H1 (cell line): ENCODE measurements at regions not wholly inside any gene's neighbourhood (a gene's known extent, or its start where the extent isn't known, plus 50 kb on each side); places are given as distances from the start of the nearest gene placed in this dataset.

Source experiments
- CTCF ChIA-PET: fragments of 300-600 bp; sonication (Branson Sonifier 250); formaldehyde crosslinking; loops from one replicate; lab custom pipeline; 2021; ENCODE audit not compliant: partially characterized antibody; lab: Charles Lee
- POLR2A ChIA-PET: fragments of 300-600 bp; sonication (Branson Sonifier 250); formaldehyde crosslinking; loops from one replicate; lab custom pipeline; 2021; ENCODE audit warnings: inconsistent platforms; ENCODE audit not compliant: partially characterized antibody; lab: Charles Lee
- DNase-seq, 2 experiments: peaks; one replicate each; pipeline versions ENCODE4 v3.0.0 to v3.0.0-alpha.2; 2010 to 2022; ENCODE audit warnings: low spot score in 2 of 2, low read depth in 1 of 2, mixed read lengths in 1 of 2
- FAIRE-seq: peaks from 2 replicates; lab custom pipeline; 2011; peaks lifted over from hg19 to GRCh38; lab: Jason Lieb, UNC
- H2AFZ ChIP-seq: 2 replicates; pipeline ENCODE4 v1.8.1; 2012; ENCODE audit warnings: low read length, inconsistent platforms
- H2AK5ac ChIP-seq: 2 replicates; pipeline ENCODE4 v1.6.1; 2013; ENCODE audit warnings: low read depth, low read length
- H2BK120ac ChIP-seq: replicated peaks from 2 replicates; pipeline ENCODE3; 2013; ENCODE audit warnings: low read depth, low read length, inconsistent platforms
- H2BK12ac ChIP-seq: 2 replicates; pipeline ENCODE4 v1.6.1; 2013; ENCODE audit warnings: low read depth, low read length
- H2BK15ac ChIP-seq: 2 replicates; pipeline ENCODE4 v1.6.1; 2013; ENCODE audit warnings: low read length
- H2BK20ac ChIP-seq: 2 replicates; pipeline ENCODE4 v1.6.1; 2013; ENCODE audit warnings: low read length
- H2BK5ac ChIP-seq: 2 replicates; pipeline ENCODE4 v1.6.1; 2013; ENCODE audit warnings: low read depth, low read length
- H3K14ac ChIP-seq: 2 replicates; pipeline ENCODE4 v1.6.1; 2013; ENCODE audit warnings: inconsistent platforms; ENCODE audit not compliant: insufficient read length
- H3K18ac ChIP-seq: 2 replicates; pipeline ENCODE4 v1.6.1; 2013; ENCODE audit warnings: low read length; ENCODE audit errors: extremely low read depth
- H3K23ac ChIP-seq: 2 replicates; pipeline ENCODE4 v1.6.1; 2013; ENCODE audit warnings: inconsistent platforms; ENCODE audit not compliant: insufficient read length
- H3K23me2 ChIP-seq: 2 replicates; pipeline ENCODE4 v1.6.1; 2013; ENCODE audit warnings: low read depth, low read length
- H3K27ac ChIP-seq: 2 replicates; pipeline ENCODE4 v1.6.1; 2011; ENCODE audit warnings: low read depth, low read length, inconsistent platforms
- H3K27me3 ChIP-seq, 4 experiments: replicated peaks in 1 of 4; 1 replicate in 1 of 4; 2 replicates in 3 of 4; pipeline versions ENCODE4 v1.6.1 to v1.8.1; 2011 to 2013; ENCODE audit warnings: low read length in 3 of 4, mild to moderate bottlenecking in 3 of 4, inconsistent platforms in 2 of 4, mixed read lengths in 2 of 4, moderate library complexity in 1 of 4; ENCODE audit not compliant: control insufficient read depth in 3 of 4, insufficient read depth in 3 of 4; ENCODE audit errors: extremely low read depth in 1 of 4
- H3K36me3 ChIP-seq, 4 experiments: 2 replicates each; pipeline versions ENCODE4 v1.6.1 to v1.8.1; 2011 to 2013; ENCODE audit warnings: mild to moderate bottlenecking in 4 of 4, low read length in 3 of 4, moderate library complexity in 2 of 4, control low read depth in 1 of 4, inconsistent platforms in 1 of 4; ENCODE audit not compliant: insufficient read depth in 4 of 4, control insufficient read depth in 2 of 4
- H3K4ac ChIP-seq: replicated peaks from 2 replicates; pipeline ENCODE3; 2013; ENCODE audit warnings: low read length, low read depth, mixed read lengths, inconsistent platforms; ENCODE audit not compliant: insufficient read length
- H3K4me1 ChIP-seq, 4 experiments: replicated peaks in 1 of 4; 1 replicate in 1 of 4; 2 replicates in 3 of 4; pipeline versions ENCODE4 v1.6.1 to v1.8.1; 2011 to 2013; ENCODE audit warnings: low read length in 3 of 4, inconsistent platforms in 2 of 4, mixed read lengths in 1 of 4; ENCODE audit not compliant: insufficient read depth in 4 of 4, control insufficient read depth in 3 of 4
- H3K4me2 ChIP-seq, 2 experiments: 2 replicates each; pipeline versions ENCODE4 v1.6.1 to v1.8.1; 2011 to 2013; ENCODE audit warnings: low read depth in 2 of 2, low read length in 2 of 2, control low read depth in 1 of 2, inconsistent platforms in 1 of 2, mild to moderate bottlenecking in 1 of 2; ENCODE audit not compliant: insufficient read depth in 1 of 2
- H3K4me3 ChIP-seq, 4 experiments: fragments of 200-600, 300-600 bp in 1 of 4; sonication (generic), shearing (Covaris generic), sonication (Bioruptor Twin) in 1 of 4; 2 replicates each; pipeline versions ENCODE4 v1.5.1 to v1.8.1; 2011 to 2016; ENCODE audit warnings: low read length in 4 of 4, low read depth in 3 of 4, control low read depth in 2 of 4, inconsistent platforms in 2 of 4, mild to moderate bottlenecking in 2 of 4, mixed read lengths in 1 of 4, moderate library complexity in 1 of 4; ENCODE audit not compliant: insufficient read depth in 2 of 4; ENCODE audit errors: extremely low read depth in 1 of 4
- H3K56ac ChIP-seq: replicated peaks from 2 replicates; pipeline ENCODE3; 2013; ENCODE audit warnings: low read depth, mild to moderate bottlenecking, mixed read lengths, low read length, inconsistent platforms; ENCODE audit not compliant: insufficient read length
- H3K79me1 ChIP-seq: 2 replicates; pipeline ENCODE4 v1.6.1; 2013; ENCODE audit warnings: low read depth, low read length, control low read depth
- H3K79me2 ChIP-seq, 2 experiments: 2 replicates each; pipeline versions ENCODE4 v1.6.1 to v1.8.1; 2012 to 2013; ENCODE audit warnings: low read length in 2 of 2, mild to moderate bottlenecking in 2 of 2, inconsistent platforms in 1 of 2; ENCODE audit not compliant: insufficient read depth in 2 of 2, control insufficient read depth in 1 of 2
- H3K9ac ChIP-seq, 4 experiments: replicated peaks in 1 of 4; 1 replicate in 1 of 4; 2 replicates in 3 of 4; pipeline versions ENCODE4 v1.6.1 to v1.8.1; 2011 to 2013; ENCODE audit warnings: low read depth in 3 of 4, low read length in 3 of 4, control low read depth in 2 of 4, mild to moderate bottlenecking in 2 of 4, moderate library complexity in 2 of 4, inconsistent platforms in 1 of 4; ENCODE audit errors: extremely low read depth in 1 of 4
- H3K9me3 ChIP-seq, 2 experiments: 2 replicates each; pipeline versions ENCODE4 v1.6.1 to v1.8.1; 2012 to 2013; ENCODE audit warnings: mild to moderate bottlenecking in 2 of 2, moderate library complexity in 2 of 2, control low read depth in 1 of 2, inconsistent platforms in 1 of 2, low read depth in 1 of 2, low read length in 1 of 2, mixed read lengths in 1 of 2; ENCODE audit not compliant: insufficient read depth in 2 of 2
- H4K20me1 ChIP-seq, 2 experiments: replicated peaks in 1 of 2; 2 replicates each; pipeline versions ENCODE3 to v1.8.1; 2011 to 2013; ENCODE audit warnings: inconsistent platforms in 2 of 2, low read length in 2 of 2, mild to moderate bottlenecking in 1 of 2; ENCODE audit not compliant: insufficient read depth in 2 of 2, control insufficient read depth in 1 of 2
- H4K5ac ChIP-seq: 2 replicates; pipeline ENCODE4 v1.6.1; 2013; ENCODE audit warnings: low read length, low read depth, mixed read lengths, inconsistent platforms; ENCODE audit not compliant: insufficient read length
- H4K8ac ChIP-seq: 2 replicates; pipeline ENCODE4 v1.8.0; 2013; ENCODE audit warnings: mild to moderate bottlenecking, moderate library complexity, low read length, inconsistent platforms; ENCODE audit not compliant: insufficient read depth; ENCODE audit errors: extremely low read depth
- H4K91ac ChIP-seq: replicated peaks from 2 replicates; pipeline ENCODE3; 2013; ENCODE audit warnings: low read length, mixed read lengths, inconsistent platforms; ENCODE audit not compliant: insufficient read length
- CBX5 ChIP-seq: fragments of 300-800, 300-1000 bp; sonication (generic); IDR thresholded peaks from 2 replicates; pipeline ENCODE4 v1.7.1; 2016; ENCODE audit warnings: antibody characterized with exemption, low read length, low read depth
- CTBP2 ChIP-seq: IDR thresholded peaks from 2 replicates; pipeline ENCODE4 v1.7.0; 2011; ENCODE audit warnings: borderline replicate concordance, mild to moderate bottlenecking, moderate library complexity, mixed read lengths, low read length; ENCODE audit not compliant: insufficient read depth, insufficient read length
- HDAC6 ChIP-seq: IDR thresholded peaks from one replicate; pipeline ENCODE4 v1.7.1; 2012; ENCODE audit warnings: low read depth, mild to moderate bottlenecking, inconsistent platforms, low read length, moderate library complexity
- RNF2 ChIP-seq: fragments of 200-900, 300-1000 bp; sonication (generic); IDR thresholded peaks from 2 replicates; pipeline ENCODE4 v1.7.1; 2016; ENCODE audit warnings: borderline replicate concordance, low read depth, mild to moderate bottlenecking, antibody characterized with exemption, low read length; ENCODE audit not compliant: poor library complexity, severe bottlenecking; ENCODE audit errors: missing control alignments
- SIN3A ChIP-seq, 2 experiments: IDR thresholded peaks in 1 of 2; conservative IDR thresholded peaks in 1 of 2; 2 replicates each; pipeline ENCODE4 v1.6.1; 2011 to 2012; ENCODE audit warnings: low read length in 2 of 2, improper control_type of control experiment in 1 of 2, low read depth in 1 of 2, mild to moderate bottlenecking in 1 of 2
- TAF7 ChIP-seq: optimal IDR thresholded peaks from 2 replicates; pipeline ENCODE3; 2011; ENCODE audit warnings: low read depth, mild to moderate bottlenecking, inconsistent platforms, low read length, moderate library complexity, borderline replicate concordance
- YY1 ChIP-seq: IDR thresholded peaks from 2 replicates; pipeline ENCODE4 v1.6.1; 2011; ENCODE audit warnings: low read depth, mild to moderate bottlenecking, low read length
- WGBS, 2 experiments: shearing (Covaris generic) in 1 of 2; methylation state at CpG; one replicate each; pipeline versions ENCODE4 v1.1.6 to v1.1.7; 2013 to 2015; ENCODE audit warnings: low lambda C conversion rate in 2 of 2, mixed read lengths in 2 of 2, inconsistent platforms in 1 of 2, low coverage in 1 of 2, missing lambda C conversion rate in 1 of 2; ENCODE audit not compliant: insufficient replicate concordance in 2 of 2, insufficient coverage in 1 of 2, insufficient read length in 1 of 2; ENCODE audit errors: extremely low coverage in 1 of 2, missing lambda C conversion rate in 1 of 2; 5-methylcytosine and 5-hydroxymethylcytosine counted together

GRCh38 chr15:91552555-91552954, 301.0 kb upstream of the SLCO3A1 start:
- Histone ChIP-seq H3K36me3 (no peaks in the 10 kb centered on the region), H3K79me1 (no peaks in the 10 kb centered on the region), H3K4me3 (no peak overlapping the region), H3K23me2 (no peaks in the 10 kb centered on the region), H3K23ac (no peak overlapping the region), H2AFZ (no peak overlapping the region), H3K4ac (no peak overlapping the region), H2BK120ac (no peak overlapping the region), H3K18ac (no peak overlapping the region), H3K4me1 (0 out of 7 replicates have a peak, but pooled peaks cover 0 to 1% (median 0%) of the 10 kb centered on the region in 4 experiments), H3K27me3 (no peaks in the 10 kb centered on the region), H4K8ac (no peak overlapping the region), H3K27ac (no peak overlapping the region), H2BK20ac (no peak overlapping the region), H4K20me1 (no peaks in the 10 kb centered on the region), H3K14ac (no peak overlapping the region), H3K79me2 (no peaks in the 10 kb centered on the region), H3K9ac (no peak overlapping the region), H2BK5ac (no peak overlapping the region), H2AK5ac (no peak overlapping the region), H4K5ac (no peak overlapping the region), H4K91ac (no peak overlapping the region), H3K56ac (no peak overlapping the region), H2BK15ac (no peak overlapping the region), H3K4me2 (no peak overlapping the region), H3K9me3 (no peaks in the 10 kb centered on the region), H2BK12ac (no peak overlapping the region)
- WGBS, 2 experiments = 87% methylated on average over 5 of the region's 5 CpGs; no CpG with 5 or more reads in 1 of the 2 experiments
- FAIRE-seq = no peak
- no peak for DNase-seq
- ChIA-PET POLR2A (interaction anchor here (1.2 kb wide), 1 partner anchor 10 kb away, joined by 4 read pairs; no protein-coding TSS in a partner anchor), CTCF (interaction anchor here (0.9 kb wide), 1 partner anchor 24 kb away, joined by 3 read pairs; no protein-coding TSS in a partner anchor)
- TF ChIP-seq TAF7 (no peak), CBX5 (no peak), YY1 (no peak), SIN3A (conservative IDR thresholded peaks at IDR 0.05 in 1 of 2, IDR thresholded peaks at IDR 0.05 in 1 of 2; ENCODE audit: low read depth in 1 of 2, low read length in 2 of 2) (no peak), HDAC6 (no peak), CTBP2 (no peak), RNF2 (no peak)
